Activated B cell treated with CpG ODN at 0.5 μM for 24 hours (primary cell): ENCODE measurements at regions not wholly inside any gene's neighbourhood (a gene's known extent, or its start where the extent isn't known, plus 50 kb on each side); places are given as distances from the start of the nearest gene placed in this dataset.

Experiments
- ATAC-seq: fragments of 200-7000 bp; cut with Tn5 transposase; one replicate; pipeline ENCODE4 v1.10.0; 2021; ENCODE audit warnings: low read depth, mild to moderate bottlenecking, moderate library complexity
- CTCF ChIA-PET: fragments of 350-600 bp; sonication (Branson Sonifier 250); formaldehyde crosslinking; loops from one replicate; lab custom pipeline; 2021; ENCODE audit warnings: antibody characterized with exemption; lab: Charles Lee
- POLR2A ChIA-PET: fragments of 350-600 bp; sonication (Branson Sonifier 250); formaldehyde crosslinking; loops from one replicate; lab custom pipeline; 2021; ENCODE audit warnings: antibody characterized with exemption; lab: Charles Lee
- DNase-seq: peaks from one replicate; pipeline ENCODE4 v3.0.0; 2022
- H3K27ac Mint-ChIP-seq: one replicate; pipeline ENCODE4 v1.8.0; 2020; ENCODE audit warnings: mixed read lengths
- H3K27me3 Mint-ChIP-seq: one replicate; pipeline ENCODE4 v1.8.0; 2021; ENCODE audit warnings: mixed read lengths
- H3K36me3 Mint-ChIP-seq: one replicate; pipeline ENCODE4 v1.8.0; 2021; ENCODE audit warnings: low read depth, mixed read lengths
- H3K4me1 Mint-ChIP-seq: one replicate; pipeline ENCODE4 v1.8.0; 2021; ENCODE audit warnings: mixed read lengths
- H3K4me3 Mint-ChIP-seq: one replicate; pipeline ENCODE4 v1.8.0; 2020; ENCODE audit warnings: mild to moderate bottlenecking, mixed read lengths
- H3K9me3 Mint-ChIP-seq: one replicate; pipeline ENCODE4 v1.8.0; 2020; ENCODE audit warnings: mixed read lengths
- CTCF ChIP-seq: fragments of 200-600 bp; IDR thresholded peaks from one replicate; pipeline ENCODE4 v1.8.0; 2022; ENCODE audit warnings: antibody characterized with exemption, mild to moderate bottlenecking
- intact Hi-C: fragments of 100-400 bp; cut with micrococcal nuclease; formaldehyde crosslinking; loops from one replicate; pipeline ENCODE4 v1.15.1; 2024

GRCh38 chr9:103474156-103474555 lies 479.0 kb downstream of the CYLC2 start:
- H3K27me3 Mint-ChIP-seq: no peaks in the 10 kb centered on the region
- H3K4me1 Mint-ChIP-seq: no peaks in the 10 kb centered on the region
- ChIA-PET POLR2A (no interaction called here), CTCF (no interaction called here)
- no peak for TF ChIP-seq CTCF
- intact Hi-C loops: no loop called here
- no peak overlapping the region for H3K27ac Mint-ChIP-seq
- peaks cover 5% of the 10 kb centered on the region for H3K9me3 Mint-ChIP-seq
- no peak overlapping the region for H3K4me3 Mint-ChIP-seq
- no peak for ATAC-seq
- no peaks in the 10 kb centered on the region for H3K36me3 Mint-ChIP-seq
- DNase-seq: no peak

GRCh38 chr9:103483471-103484096 lies 488.5 kb downstream of the CYLC2 start:
- H3K27me3 Mint-ChIP-seq: no peaks in the 10 kb centered on the region

GRCh38 chr9:103485138-103485537 lies 490.0 kb downstream of the CYLC2 start:
- Mint-ChIP-seq H3K36me3 (no peaks in the 10 kb centered on the region), H3K4me1 (no peaks in the 10 kb centered on the region), H3K27ac (no peak overlapping the region), H3K27me3 (no peaks in the 10 kb centered on the region), H3K9me3 (peaks cover 5% of the 10 kb centered on the region), H3K4me3 (no peak overlapping the region)
- POLR2A ChIA-PET: no interaction called here
- DNase-seq (no peak), ATAC-seq (no peak)
- intact Hi-C loops: no loop called here
- CTCF ChIA-PET: no interaction called here
- TF ChIP-seq CTCF: no peak

More at GRCh38 chr9:103483471-103484096, 488.5 kb downstream of the CYLC2 start:
- ChIA-PET POLR2A (no interaction called here), CTCF (no interaction called here)
- Mint-ChIP-seq H3K9me3 (peaks cover 5% of the 10 kb centered on the region), H3K36me3 (no peaks in the 10 kb centered on the region), H3K27ac (no peak overlapping the region), H3K4me1 (no peaks in the 10 kb centered on the region), H3K4me3 (no peak overlapping the region)
- DNase-seq (no peak), ATAC-seq (no peak)
- TF ChIP-seq CTCF: no peak
- intact Hi-C loops: no loop called here

GRCh38 chr9:103514767-103515166 lies 519.6 kb downstream of the CYLC2 start:
- Mint-ChIP-seq H3K36me3 (no peaks in the 10 kb centered on the region), H3K4me3 (no peak overlapping the region), H3K27me3 (no peaks in the 10 kb centered on the region), H3K4me1 (no peaks in the 10 kb centered on the region), H3K27ac (no peak overlapping the region), H3K9me3 (no peaks in the 10 kb centered on the region)
- no peak for TF ChIP-seq CTCF
- intact Hi-C loops: no loop called here
- ChIA-PET POLR2A (no interaction called here), CTCF (no interaction called here)
- no peak for ATAC-seq
- DNase-seq: no peak

- no peak for TF ChIP-seq CTCF
- ChIA-PET POLR2A (no interaction called here), CTCF (no interaction called here)
- no peaks in the 10 kb centered on the region for H3K4me1 Mint-ChIP-seq
- H3K4me3 Mint-ChIP-seq: no peak overlapping the region
- no peaks in the 10 kb centered on the region for H3K9me3 Mint-ChIP-seq
- no peaks in the 10 kb centered on the region for H3K27me3 Mint-ChIP-seq
- ATAC-seq (no peak), DNase-seq (no peak)
- intact Hi-C loops: no loop called here
- H3K36me3 Mint-ChIP-seq: no peaks in the 10 kb centered on the region
- H3K27ac Mint-ChIP-seq: no peak overlapping the region
Measured at GRCh38 chr9:103522409-103522808, 527.3 kb downstream of the CYLC2 start.
